Activated CD4-positive, alpha-beta memory T cell treated with anti-CD3 and anti-CD28 coated beads for 36 hours (primary cell): ENCODE measurements at regions not wholly inside any gene's neighbourhood (a gene's known extent, or its start where the extent isn't known, plus 50 kb on each side); places are given as distances from the start of the nearest gene placed in this dataset.

Experiments used
- CTCF ChIA-PET: fragments of 350-600 bp; sonication (Branson Sonifier 250); formaldehyde crosslinking; loops from one replicate; lab custom pipeline; 2021; ENCODE audit warnings: antibody characterized with exemption, inconsistent platforms; lab: Charles Lee
- POLR2A ChIA-PET: fragments of 350-600 bp; sonication (Branson Sonifier 250); formaldehyde crosslinking; loops from one replicate; lab custom pipeline; 2021; ENCODE audit warnings: antibody characterized with exemption; lab: Charles Lee
- DNase-seq: peaks from one replicate; pipeline ENCODE4 v3.0.0-alpha.2; 2020
- H3K27ac Mint-ChIP-seq: one replicate; pipeline ENCODE4 v1.8.0; 2021; ENCODE audit warnings: mixed read lengths
- H3K27me3 Mint-ChIP-seq: one replicate; pipeline ENCODE4 v1.8.0; 2021; ENCODE audit warnings: mixed read lengths
- H3K36me3 Mint-ChIP-seq: one replicate; pipeline ENCODE4 v1.8.0; 2021; ENCODE audit warnings: mixed read lengths
- H3K4me1 Mint-ChIP-seq: one replicate; pipeline ENCODE4 v1.8.0; 2021; ENCODE audit warnings: low read depth, mixed read lengths
- H3K4me3 Mint-ChIP-seq: one replicate; pipeline ENCODE4 v1.8.0; 2021; ENCODE audit warnings: mild to moderate bottlenecking, mixed read lengths
- H3K9me3 Mint-ChIP-seq: one replicate; pipeline ENCODE4 v1.8.0; 2021; ENCODE audit warnings: mixed read lengths
- intact Hi-C: fragments of 100-400 bp; cut with micrococcal nuclease; formaldehyde crosslinking; loops from one replicate; pipeline ENCODE4 v1.15.1; 2023

DNA sequence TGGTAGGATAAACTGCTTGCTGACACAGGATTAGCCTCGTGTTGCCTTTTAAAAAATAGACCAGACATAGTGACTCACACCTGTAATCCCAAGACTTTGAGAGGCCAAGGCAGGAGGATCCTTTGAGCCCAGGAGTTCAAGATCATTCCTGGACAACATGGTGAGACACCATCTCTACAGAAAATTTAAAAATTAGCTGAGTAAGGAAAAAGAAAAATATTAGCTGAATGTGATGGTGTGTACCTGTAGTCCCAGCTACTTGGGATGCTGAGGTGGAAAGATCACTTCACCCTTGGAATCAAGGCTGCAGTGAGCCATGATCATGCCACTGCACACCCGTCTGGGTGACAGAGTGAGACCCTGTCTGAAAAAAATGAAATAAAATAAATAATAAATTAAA, 82.0 kb downstream of the ETS2 start:
- Mint-ChIP-seq H3K27ac (no peak overlapping the region), H3K9me3 (peaks cover 24% of the 10 kb centered on the region), H3K36me3 (peaks cover 2% of the 10 kb centered on the region), H3K4me1 (no peaks in the 10 kb centered on the region), H3K4me3 (no peak overlapping the region), H3K27me3 (peaks cover 38% of the 10 kb centered on the region)
- POLR2A ChIA-PET = no interaction called here
- intact Hi-C loops = no loop called here
- no peak for DNase-seq
- CTCF ChIA-PET = interaction anchor here (0.8 kb wide), 1 partner anchor 153 kb away, joined by 3 read pairs; no protein-coding TSS in a partner anchor

- H3K4me3 Mint-ChIP-seq = no peak overlapping the region
- H3K27ac Mint-ChIP-seq = no peak overlapping the region
- intact Hi-C loops = no loop called here
- H3K4me1 Mint-ChIP-seq = no peaks in the 10 kb centered on the region
- H3K9me3 Mint-ChIP-seq = peaks cover 24% of the 10 kb centered on the region
- peaks cover 34% of the 10 kb centered on the region for H3K27me3 Mint-ChIP-seq
- no peak for DNase-seq
- ChIA-PET POLR2A (no interaction called here), CTCF (interaction anchor here (0.8 kb wide), 1 partner anchor 153 kb away, joined by 3 read pairs; no protein-coding TSS in a partner anchor)
- H3K36me3 Mint-ChIP-seq = peaks cover 2% of the 10 kb centered on the region
Measured at GRCh38 chr21:38887062-38887686, 81.4 kb downstream of the ETS2 start.

- H3K4me1 Mint-ChIP-seq = no peaks in the 10 kb centered on the region
Measured at GRCh38 chr21:38885909-38886308, 80.2 kb downstream of the ETS2 start.

GRCh38 chr21:38884440-38884839, 78.7 kb downstream of the ETS2 start:
- Mint-ChIP-seq H3K9me3 (peaks cover 29% of the 10 kb centered on the region), H3K36me3 (peaks cover 2% of the 10 kb centered on the region), H3K27me3 (peaks cover 28% of the 10 kb centered on the region), H3K4me3 (no peak overlapping the region), H3K4me1 (no peaks in the 10 kb centered on the region), H3K27ac (no peak overlapping the region)
- ChIA-PET CTCF (no interaction called here), POLR2A (no interaction called here)
- intact Hi-C loops = no loop called here
- no peak for DNase-seq

More at GRCh38 chr21:38885909-38886308, 80.2 kb downstream of the ETS2 start:
- intact Hi-C loops = no loop called here
- Mint-ChIP-seq H3K36me3 (peaks cover 2% of the 10 kb centered on the region), H3K27ac (no peak overlapping the region), H3K27me3 (peaks cover 34% of the 10 kb centered on the region), H3K4me3 (no peak overlapping the region), H3K9me3 (peaks cover 24% of the 10 kb centered on the region)
- ChIA-PET CTCF (interaction anchor here (0.7 kb wide), 1 partner anchor 98 kb away, joined by 3 read pairs; no protein-coding TSS in a partner anchor), POLR2A (no interaction called here)
- no peak for DNase-seq

- Mint-ChIP-seq H3K9me3 (peaks cover 29% of the 10 kb centered on the region), H3K27ac (no peak overlapping the region), H3K4me3 (no peak overlapping the region), H3K4me1 (no peaks in the 10 kb centered on the region), H3K36me3 (peaks cover 2% of the 10 kb centered on the region), H3K27me3 (peaks cover 19% of the 10 kb centered on the region)
- no peak for DNase-seq
- ChIA-PET POLR2A (interaction anchor here (0.7 kb wide), 1 partner anchor 34 kb away, joined by 3 read pairs; no protein-coding TSS in a partner anchor), CTCF (no interaction called here)
- intact Hi-C loops = no loop called here
Measured at GRCh38 chr21:38883142-38883541, 77.4 kb downstream of the ETS2 start.

DNA sequence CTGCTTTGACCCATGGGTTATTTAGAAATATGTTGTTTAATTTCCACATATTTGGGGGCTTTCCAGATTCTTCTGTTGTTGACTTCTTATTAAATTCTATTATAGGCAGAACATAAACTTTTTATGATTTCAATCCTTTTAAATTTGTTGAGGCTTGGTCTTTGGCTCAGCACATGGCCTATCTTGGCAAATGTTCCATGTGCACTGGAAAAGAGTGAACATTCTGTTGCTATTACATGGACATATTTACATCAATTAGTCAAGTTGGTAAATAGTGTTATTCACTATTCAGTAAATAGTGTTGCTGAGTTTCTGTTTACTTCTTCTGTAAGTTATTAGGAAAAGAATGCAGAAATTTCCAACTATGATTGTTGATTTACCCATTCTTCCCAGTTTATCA, 75.4 kb downstream of the ETS2 start:
- Mint-ChIP-seq H3K9me3 (peaks cover 17% of the 10 kb centered on the region), H3K27me3 (peaks cover 15% of the 10 kb centered on the region), H3K36me3 (no peaks in the 10 kb centered on the region), H3K27ac (no peak overlapping the region), H3K4me1 (no peaks in the 10 kb centered on the region), H3K4me3 (no peak overlapping the region)
- DNase-seq = no peak
- ChIA-PET POLR2A (no interaction called here), CTCF (no interaction called here)
- intact Hi-C loops = no loop called here

DNA sequence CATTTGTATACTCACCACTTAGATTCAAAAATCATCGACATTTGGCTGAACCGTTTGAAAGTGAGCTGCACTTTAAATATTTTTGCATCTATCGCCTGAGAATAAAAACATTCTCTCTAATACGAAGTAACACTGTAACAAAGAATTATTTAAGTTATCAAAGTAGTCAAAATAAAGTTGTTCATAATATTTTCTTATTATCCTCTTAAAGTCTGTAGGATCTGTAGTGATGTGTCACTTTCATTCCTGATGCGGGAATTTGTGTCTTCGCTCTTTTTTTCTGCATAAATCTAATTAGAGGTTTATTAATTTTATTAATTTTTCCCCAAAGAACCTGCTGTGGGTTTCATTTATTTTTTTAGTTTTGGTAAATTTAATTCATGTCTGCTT, 74.8 kb downstream of the ETS2 start:
- peaks cover 19% of the 10 kb centered on the region for H3K27me3 Mint-ChIP-seq
- H3K4me3 Mint-ChIP-seq = no peak overlapping the region
- intact Hi-C loops = no loop called here
- no peak for DNase-seq
- H3K27ac Mint-ChIP-seq = no peak overlapping the region
- peaks cover 14% of the 10 kb centered on the region for H3K9me3 Mint-ChIP-seq
- H3K36me3 Mint-ChIP-seq = no peaks in the 10 kb centered on the region
- POLR2A ChIA-PET = no interaction called here
- CTCF ChIA-PET = no interaction called here
- H3K4me1 Mint-ChIP-seq = no peaks in the 10 kb centered on the region

DNA sequence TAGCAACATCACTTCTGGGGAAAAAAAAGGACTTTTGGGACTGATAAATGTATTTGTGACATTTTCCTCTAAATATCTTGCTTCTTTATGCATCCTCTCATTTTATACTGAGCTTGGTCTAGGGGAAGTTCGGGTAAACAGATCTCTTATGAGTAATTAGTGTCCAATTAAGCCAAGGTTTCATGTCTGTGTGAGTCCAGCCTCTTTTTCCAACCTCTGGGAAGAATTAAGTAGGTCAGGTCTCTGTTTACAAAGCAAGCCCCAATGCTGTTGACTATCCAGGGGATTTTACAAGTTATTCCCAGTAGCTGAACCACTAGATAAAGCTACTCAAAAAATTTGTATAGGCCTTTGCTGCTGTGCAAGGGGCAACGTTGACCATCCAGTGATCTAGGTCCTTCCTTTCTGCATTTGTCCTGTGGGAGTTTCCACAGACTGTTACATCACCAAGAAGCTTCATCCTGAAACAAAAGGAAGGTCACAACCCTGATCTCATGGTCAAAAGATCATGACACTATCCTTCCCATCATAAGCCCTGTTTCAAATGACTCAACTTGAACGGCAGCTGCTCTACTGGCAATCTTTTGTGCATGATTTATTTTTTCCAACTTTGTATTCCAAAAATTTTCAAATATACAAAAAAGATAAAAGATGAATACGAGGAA, 74.3 kb downstream of the ETS2 start:
- intact Hi-C loops = no loop called here
- no peak for DNase-seq
- Mint-ChIP-seq H3K27me3 (peaks cover 15% of the 10 kb centered on the region), H3K27ac (no peak overlapping the region), H3K4me3 (no peak overlapping the region), H3K36me3 (no peaks in the 10 kb centered on the region), H3K4me1 (no peaks in the 10 kb centered on the region), H3K9me3 (peaks cover 14% of the 10 kb centered on the region)
- CTCF ChIA-PET = no interaction called here
- POLR2A ChIA-PET = no interaction called here

DNA sequence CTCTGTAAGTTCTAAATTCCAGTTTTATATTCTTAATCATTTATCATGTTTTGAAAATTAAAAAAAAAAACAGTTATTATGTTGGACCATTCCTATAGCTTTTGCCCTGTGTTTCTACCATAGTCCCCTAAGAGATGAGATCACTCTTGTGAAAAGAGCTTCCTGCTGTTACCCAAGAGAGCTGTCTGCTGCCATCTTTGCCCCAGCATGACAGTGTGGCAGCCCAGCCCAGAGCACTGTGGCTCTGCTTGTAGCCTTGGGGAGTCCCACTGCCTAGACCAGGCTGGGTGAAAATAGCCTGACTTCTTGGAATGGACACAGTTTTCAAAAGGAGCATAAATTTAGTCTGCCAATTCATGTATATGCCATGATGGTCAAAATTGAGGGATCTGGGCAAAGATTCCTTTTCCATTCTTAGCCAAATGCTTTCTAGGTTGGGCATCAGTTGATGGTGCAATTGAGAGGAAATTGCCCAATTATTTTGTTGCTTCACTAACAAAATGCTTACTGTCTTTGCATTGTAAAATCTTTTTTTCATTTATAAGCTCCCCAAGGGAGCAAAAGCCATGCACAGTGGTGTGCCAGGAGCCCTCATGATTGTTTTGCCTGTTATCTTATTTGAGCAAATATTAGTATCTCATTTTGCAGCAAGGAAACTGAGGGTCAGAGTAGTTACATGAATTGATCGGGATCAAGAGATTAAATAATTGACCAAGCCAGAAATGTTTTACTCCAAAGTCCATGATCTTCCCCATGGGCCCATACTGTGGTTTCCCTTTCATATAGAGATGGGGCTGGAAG, 72.8 kb downstream of the ETS2 start:
- CTCF ChIA-PET = no interaction called here
- Mint-ChIP-seq H3K36me3 (no peaks in the 10 kb centered on the region), H3K9me3 (peaks cover 9% of the 10 kb centered on the region)

GRCh38 chr21:38875694-38876492, 70.2 kb downstream of the ETS2 start:
- intact Hi-C loops = no loop called here
- no peak for DNase-seq
- Mint-ChIP-seq H3K36me3 (no peaks in the 10 kb centered on the region), H3K4me3 (no peak overlapping the region), H3K27me3 (peaks cover 18% of the 10 kb centered on the region), H3K4me1 (no peaks in the 10 kb centered on the region), H3K27ac (no peak overlapping the region), H3K9me3 (peaks cover 5% of the 10 kb centered on the region)
- ChIA-PET POLR2A (no interaction called here), CTCF (no interaction called here)

More for the DNA sequence above, 72.8 kb downstream of the ETS2 start:
- Mint-ChIP-seq H3K27ac (no peak overlapping the region), H3K4me1 (no peaks in the 10 kb centered on the region), H3K4me3 (no peak overlapping the region), H3K27me3 (peaks cover 9% of the 10 kb centered on the region)
- no peak for DNase-seq
- POLR2A ChIA-PET = no interaction called here
- intact Hi-C loops = no loop called here
